Pancreas (tissue), 10 donors: ENCODE measurements at regions not wholly inside any gene's neighbourhood (a gene's known extent, or its start where the extent isn't known, plus 50 kb on each side); places are given as distances from the start of the nearest gene placed in this dataset.

ENCODE experiments used
- ATAC-seq, 4 donors: fragments of 200-7000 bp; cut with Tn5 transposase; one replicate each; pipeline versions ENCODE4 v1.8.0 to v1.9.1; 2020; ENCODE audit warnings: mild to moderate bottlenecking in 4 of 4, moderate library complexity in 4 of 4
- DNase-seq, 6 donors: peaks; one replicate each; pipeline ENCODE4 v3.0.0-alpha.2; 2020
- FAIRE-seq: peaks from 2 replicates; lab custom pipeline; 2012; peaks lifted over from hg19 to GRCh38; lab: Jason Lieb, UNC
- H3K27ac ChIP-seq, 4 donors: fragments of 200-600 bp; sonication (generic); 1 replicate in 3 of 4; 2 replicates in 1 of 4; pipeline versions ENCODE4 v1.5.0 to v1.8.0; 2020
- H3K27me3 ChIP-seq, 4 donors: fragments of 200-600 bp; one replicate each; pipeline ENCODE4 v1.8.0; 2021
- H3K36me3 ChIP-seq, 3 donors: fragments of 200-600 bp; sonication (generic) in 1 of 3; one replicate each; pipeline versions ENCODE4 v1.5.0 to v1.8.0; 2020 to 2021
- H3K4me1 ChIP-seq, 3 donors: fragments of 200-600 bp; one replicate each; pipeline ENCODE4 v1.8.0; 2021
- H3K4me3 ChIP-seq, 4 donors: fragments of 200-600 bp; sonication (generic) in 2 of 4; one replicate each; pipeline versions ENCODE4 v1.5.0 to v1.8.0; 2020 to 2021
- H3K9me3 ChIP-seq, 4 donors: fragments of 200-600 bp; one replicate each; pipeline ENCODE4 v1.8.0; 2021
- CTCF ChIP-seq, 4 donors: fragments of 200-600 bp; sonication (generic) in 3 of 4; IDR thresholded peaks; one replicate each; pipeline versions ENCODE4 v1.5.0 to v1.8.0; 2021; ENCODE audit warnings: antibody characterized with exemption in 4 of 4
- WGBS, 2 donors: extraction: QIAGEN DNeasy Blood & Tissue Kit; methylation state at CpG; one replicate each; pipeline ENCODE4 v1.1.7; 2013; 5-methylcytosine and 5-hydroxymethylcytosine counted together
- intact Hi-C, 3 donors: fragments of 100-400 bp; cut with DNase I; formaldehyde crosslinking; loops; one replicate each; pipeline versions ENCODE4 v1.11.1 to v1.14.2; 2022
- donor health status: healthy with polysubstance abuse.
- donor health status: DM: no; HTN: no; CAD: no; lungs with moderate emphysema.
- donor health status: DM: no; HTN: no; CAD: no.
- donor health status: control.
- donor health status: control.
- donor health status: Bipolar disorder and iron deficiency.
- donor health status: DM: yes; HTN: yes; CAD: no.
- donor health status: DM: no; HTN: no; CAD: no.
- donor health status: DM: no; HTN: no; CAD: no.
- donor health status: DM: yes; HTN: yes; CAD: no.

GRCh38 chr2:3066831-3067230 is 310.8 kb downstream of the EIPR1 start:
- ATAC-seq: no peak
- intact Hi-C loops: no loop called here
- no peaks in the 10 kb centered on the region for H3K9me3 ChIP-seq
- no peak overlapping the region for H3K27ac ChIP-seq
- no peak for TF ChIP-seq CTCF (IDR thresholded peaks at IDR 0.05)
- 89 to 92% methylated on average over 7 of the region's 7 CpGs for WGBS, 2 donors
- no peak for DNase-seq
- no peak overlapping the region for H3K4me3 ChIP-seq
- no peak for FAIRE-seq
- no peaks in the 10 kb centered on the region for H3K36me3 ChIP-seq
- no peaks in the 10 kb centered on the region for H3K4me1 ChIP-seq
- no peaks in the 10 kb centered on the region for H3K27me3 ChIP-seq

- no peaks in the 10 kb centered on the region for H3K9me3 ChIP-seq
- intact Hi-C loops: no loop called here
- no peaks in the 10 kb centered on the region for H3K4me1 ChIP-seq
- 64 to 67% methylated on average over 5 of the region's 5 CpGs for WGBS, 2 donors
- no peak overlapping the region for H3K27ac ChIP-seq
- ATAC-seq (no peak), FAIRE-seq (no peak), DNase-seq (no peak)
- H3K27me3 ChIP-seq: no peaks in the 10 kb centered on the region
- H3K36me3 ChIP-seq: no peaks in the 10 kb centered on the region
- TF ChIP-seq CTCF (IDR thresholded peaks at IDR 0.05): no peak
- no peak overlapping the region for H3K4me3 ChIP-seq
Observed at GRCh38 chr2:3065928-3066327, 311.7 kb downstream of the EIPR1 start.

- Histone ChIP-seq H3K36me3 (no peaks in the 10 kb centered on the region), H3K4me3 (no peak overlapping the region), H3K4me1 (no peaks in the 10 kb centered on the region), H3K27me3 (no peaks in the 10 kb centered on the region), H3K9me3 (no peaks in the 10 kb centered on the region), H3K27ac (no peak overlapping the region)
- WGBS, 2 donors: 68 to 75% methylated on average over 15 of the region's 15 CpGs
- no peak for TF ChIP-seq CTCF (IDR thresholded peaks at IDR 0.05)
- FAIRE-seq (no peak), DNase-seq (no peak), ATAC-seq (no peak)
- intact Hi-C loops: no loop called here
Observed at GRCh38 chr2:3062476-3063260, 314.9 kb downstream of the EIPR1 start.

GRCh38 chr2:3060049-3060448 is 317.6 kb downstream of the EIPR1 start:
- Histone ChIP-seq H3K27ac (no peak overlapping the region), H3K4me1 (no peaks in the 10 kb centered on the region), H3K27me3 (no peaks in the 10 kb centered on the region), H3K36me3 (no peaks in the 10 kb centered on the region), H3K4me3 (no peak overlapping the region), H3K9me3 (no peaks in the 10 kb centered on the region)
- TF ChIP-seq CTCF (IDR thresholded peaks at IDR 0.05): no peak
- intact Hi-C loops: no loop called here
- DNase-seq: no peak
- ATAC-seq: no peak
- WGBS, 2 donors: 58 to 70% methylated on average over 16 of the region's 16 CpGs
- FAIRE-seq: no peak

GRCh38 chr2:3059141-3059925 is 318.3 kb downstream of the EIPR1 start:
- TF ChIP-seq CTCF (IDR thresholded peaks at IDR 0.05): no peak
- WGBS, 2 donors: 78 to 79% methylated on average over 36 to 37 of the region's 37 CpGs
- H3K36me3 ChIP-seq: no peaks in the 10 kb centered on the region
- H3K27ac ChIP-seq: no peak overlapping the region
- no peaks in the 10 kb centered on the region for H3K27me3 ChIP-seq
- no peak for FAIRE-seq
- intact Hi-C loops: no loop called here
- no peak for DNase-seq
- H3K9me3 ChIP-seq: no peaks in the 10 kb centered on the region
- H3K4me3 ChIP-seq: no peak overlapping the region
- no peaks in the 10 kb centered on the region for H3K4me1 ChIP-seq
- ATAC-seq: no peak
